Mesendoderm (in vitro differentiated cells): ENCODE measurements at regions not wholly inside any gene's neighbourhood (a gene's known extent, or its start where the extent isn't known, plus 50 kb on each side); places are given as distances from the start of the nearest gene placed in this dataset.

ENCODE experiments used
- DNase-seq: peaks from one replicate; pipeline ENCODE4 v3.0.0; 2013
- H2AK5ac ChIP-seq: 2 replicates; pipeline ENCODE4 v1.6.1; 2013; ENCODE audit warnings: low read length, inconsistent platforms
- H2BK120ac ChIP-seq: 2 replicates; pipeline ENCODE4 v1.6.1; 2013; ENCODE audit warnings: low read depth, mild to moderate bottlenecking, low read length, moderate library complexity, mixed read lengths
- H2BK15ac ChIP-seq: replicated peaks from 2 replicates; pipeline ENCODE4 v1.6.1; 2013; ENCODE audit warnings: low read depth, mild to moderate bottlenecking, moderate library complexity
- H2BK5ac ChIP-seq: 2 replicates; pipeline ENCODE4 v1.6.1; 2013; ENCODE audit warnings: low read length, inconsistent platforms
- H3K18ac ChIP-seq: 2 replicates; pipeline ENCODE4 v1.6.1; 2013; ENCODE audit warnings: mild to moderate bottlenecking, low read length, mixed read lengths
- H3K23ac ChIP-seq: one replicate; pipeline ENCODE4 v1.6.1; 2013; ENCODE audit warnings: low read length
- H3K27ac ChIP-seq: 2 replicates; pipeline ENCODE4 v1.5.1; 2013; ENCODE audit warnings: low read depth, mild to moderate bottlenecking, inconsistent platforms, low read length, moderate library complexity
- H3K27me3 ChIP-seq: 2 replicates; pipeline ENCODE4 v1.6.1; 2013; ENCODE audit warnings: low read length, control low read depth, mild to moderate bottlenecking, inconsistent platforms; ENCODE audit not compliant: insufficient read depth, poor library complexity
- H3K36me3 ChIP-seq: 2 replicates; pipeline ENCODE4 v1.6.1; 2013; ENCODE audit warnings: low read length, inconsistent platforms; ENCODE audit not compliant: control insufficient read depth, insufficient read depth
- H3K4ac ChIP-seq: one replicate; pipeline ENCODE4 v1.6.1; 2013; ENCODE audit warnings: low read depth, mild to moderate bottlenecking, low read length, moderate library complexity
- H3K4me1 ChIP-seq: 2 replicates; pipeline ENCODE4 v1.6.1; 2013; ENCODE audit warnings: low read depth, low read length, inconsistent platforms; ENCODE audit not compliant: control insufficient read depth
- H3K4me2 ChIP-seq: 2 replicates; pipeline ENCODE4 v1.6.1; 2013; ENCODE audit warnings: low read length
- H3K4me3 ChIP-seq: 2 replicates; pipeline ENCODE4 v1.5.1; 2013; ENCODE audit warnings: mild to moderate bottlenecking, low read length
- H3K56ac ChIP-seq: one replicate; pipeline ENCODE4 v1.6.1; 2013; ENCODE audit warnings: low read length
- H3K79me1 ChIP-seq: 2 replicates; pipeline ENCODE4 v1.6.1; 2013; ENCODE audit warnings: low read length, inconsistent platforms
- H3K79me2 ChIP-seq: 2 replicates; pipeline ENCODE4 v1.6.1; 2013; ENCODE audit warnings: mild to moderate bottlenecking, low read length; ENCODE audit not compliant: control insufficient read depth, insufficient read depth
- H3K9ac ChIP-seq: 2 replicates; pipeline ENCODE4 v1.6.1; 2013; ENCODE audit warnings: low read length, inconsistent platforms
- H4K5ac ChIP-seq: one replicate; pipeline ENCODE4 v1.6.1; 2013; ENCODE audit warnings: low read length
- H4K8ac ChIP-seq: one replicate; pipeline ENCODE4 v1.6.1; 2013; ENCODE audit warnings: low read depth, mild to moderate bottlenecking, control low read depth, low read length, moderate library complexity
- WGBS: extraction: QIAGEN DNeasy Blood & Tissue Kit; methylation state at CpG from one replicate; pipeline ENCODE4 v1.1.7; 2013; ENCODE audit warnings: low lambda C conversion rate, missing lambda C conversion rate; ENCODE audit not compliant: insufficient coverage; ENCODE audit errors: extremely low coverage; 5-methylcytosine and 5-hydroxymethylcytosine counted together

GRCh38 chr6:14693301-14694192 lies 552.3 kb upstream of the JARID2 start:
- no peak overlapping the region for H2BK120ac ChIP-seq
- no peak overlapping the region for H3K9ac ChIP-seq
- no peak overlapping the region for H3K27ac ChIP-seq
- no peaks in the 10 kb centered on the region for H3K79me2 ChIP-seq
- no peak overlapping the region for H2BK15ac ChIP-seq
- no peak overlapping the region for H3K4ac ChIP-seq
- no peak overlapping the region for H3K56ac ChIP-seq
- no peak overlapping the region for H2AK5ac ChIP-seq
- H3K79me1 ChIP-seq, result no peaks in the 10 kb centered on the region
- no peak overlapping the region for H4K8ac ChIP-seq
- no peak overlapping the region for H3K4me3 ChIP-seq
- no peak overlapping the region for H2BK5ac ChIP-seq
- no CpG with 5 or more reads among the region's 10 CpGs for WGBS
- H4K5ac ChIP-seq, result no peak overlapping the region
- peak; percentile 48 for DNase-seq
- no peaks in the 10 kb centered on the region for H3K27me3 ChIP-seq
- no peak overlapping the region for H3K4me2 ChIP-seq
- no peaks in the 10 kb centered on the region for H3K4me1 ChIP-seq
- no peak overlapping the region for H3K23ac ChIP-seq
- H3K36me3 ChIP-seq, result no peaks in the 10 kb centered on the region
- no peak overlapping the region for H3K18ac ChIP-seq

GRCh38 chr6:14694308-14694707 lies 551.6 kb upstream of the JARID2 start:
- Histone ChIP-seq H3K4me1 (no peaks in the 10 kb centered on the region), H3K4ac (no peak overlapping the region), H3K4me3 (no peak overlapping the region), H3K4me2 (no peak overlapping the region), H3K27ac (no peak overlapping the region), H2BK120ac (no peak overlapping the region), H3K9ac (no peak overlapping the region), H2BK15ac (no peak overlapping the region), H3K56ac (no peak overlapping the region), H3K79me1 (no peaks in the 10 kb centered on the region), H4K8ac (no peak overlapping the region), H3K79me2 (no peaks in the 10 kb centered on the region), H3K36me3 (no peaks in the 10 kb centered on the region), H2AK5ac (no peak overlapping the region), H3K23ac (no peak overlapping the region), H3K18ac (no peak overlapping the region), H2BK5ac (no peak overlapping the region), H4K5ac (no peak overlapping the region), H3K27me3 (no peaks in the 10 kb centered on the region)
- WGBS, result no CpG with 5 or more reads among the region's 1 CpG
- no peak for DNase-seq

DNA sequence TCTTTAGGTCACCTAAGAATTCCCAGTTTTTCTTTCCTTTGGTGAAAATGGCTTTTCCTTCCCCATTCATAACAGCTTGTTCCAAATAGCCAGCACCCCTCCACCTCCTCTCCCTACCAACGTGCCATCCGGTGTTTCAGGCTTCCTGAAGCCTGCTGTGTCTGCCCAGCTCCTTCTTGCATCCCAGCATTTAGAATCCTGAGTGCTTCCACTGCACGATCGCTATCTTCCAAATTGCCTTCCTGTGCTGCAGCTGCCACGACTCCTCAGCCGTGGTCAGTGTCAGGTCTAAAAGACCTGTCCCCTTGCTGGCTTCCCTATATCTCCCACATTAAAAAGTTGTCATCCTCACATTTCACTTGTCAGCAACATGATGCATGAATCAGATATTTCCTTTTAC lies 550.3 kb upstream of the JARID2 start:
- Histone ChIP-seq H2BK5ac (no peak overlapping the region), H3K79me1 (no peaks in the 10 kb centered on the region), H3K4me1 (no peaks in the 10 kb centered on the region), H3K4ac (no peak overlapping the region), H4K8ac (no peak overlapping the region), H3K56ac (no peak overlapping the region), H2AK5ac (no peak overlapping the region), H4K5ac (no peak overlapping the region), H3K27ac (no peak overlapping the region), H3K27me3 (peaks cover 2% of the 10 kb centered on the region), H3K79me2 (no peaks in the 10 kb centered on the region), H2BK15ac (no peak overlapping the region), H3K18ac (no peak overlapping the region), H3K36me3 (no peaks in the 10 kb centered on the region), H2BK120ac (no peak overlapping the region), H3K4me3 (no peak overlapping the region), H3K9ac (no peak overlapping the region), H3K4me2 (no peak overlapping the region), H3K23ac (no peak overlapping the region)
- DNase-seq, result no peak
- no CpG with 5 or more reads among the region's 6 CpGs for WGBS

GRCh38 chr6:14696367-14696766 lies 549.5 kb upstream of the JARID2 start:
- Histone ChIP-seq H3K23ac (no peak overlapping the region), H3K4ac (no peak overlapping the region), H4K5ac (no peak overlapping the region), H3K4me1 (no peaks in the 10 kb centered on the region), H2BK15ac (no peak overlapping the region), H2BK120ac (no peak overlapping the region), H3K36me3 (no peaks in the 10 kb centered on the region), H3K27ac (no peak overlapping the region), H3K79me2 (no peaks in the 10 kb centered on the region), H2AK5ac (no peak overlapping the region), H3K18ac (no peak overlapping the region), H3K9ac (no peak overlapping the region), H4K8ac (no peak overlapping the region), H3K27me3 (peaks cover 2% of the 10 kb centered on the region), H3K79me1 (no peaks in the 10 kb centered on the region), H2BK5ac (no peak overlapping the region), H3K4me2 (no peak overlapping the region), H3K56ac (no peak overlapping the region), H3K4me3 (no peak overlapping the region)
- WGBS, result no CpG with 5 or more reads among the region's 4 CpGs
- DNase-seq, result no peak

- Histone ChIP-seq H3K56ac (no peak overlapping the region), H2BK5ac (no peak overlapping the region), H3K27ac (no peak overlapping the region), H3K4me2 (no peak overlapping the region), H3K79me1 (no peaks in the 10 kb centered on the region), H3K18ac (no peak overlapping the region), H4K5ac (no peak overlapping the region), H3K27me3 (peaks cover 2% of the 10 kb centered on the region), H3K36me3 (no peaks in the 10 kb centered on the region), H3K4me1 (no peaks in the 10 kb centered on the region), H2AK5ac (no peak overlapping the region), H3K4me3 (no peak overlapping the region), H3K79me2 (no peaks in the 10 kb centered on the region), H3K9ac (no peak overlapping the region), H3K23ac (no peak overlapping the region), H2BK120ac (no peak overlapping the region), H4K8ac (no peak overlapping the region), H2BK15ac (no peak overlapping the region), H3K4ac (no peak overlapping the region)
- DNase-seq, result no peak
- no CpG with 5 or more reads among the region's 2 CpGs for WGBS
These were observed 548.4 kb upstream of the JARID2 start for GRCh38 chr6:14697427-14697826.
